ENCODE measurements at regions not wholly inside any gene's neighbourhood (a gene's known extent, or its start where the extent isn't known, plus 50 kb on each side); places are given as distances from the start of the nearest gene placed in this dataset.

- TF ChIP-seq CTCF (conservative IDR thresholded peaks at IDR 0.05), result no peak
- TF ChIP-seq ZFX (IDR thresholded peaks at IDR 0.05), result no peak
Observed at GRCh38 chrX:112424166-112424565, 255.6 kb downstream of the LHFPL1 start.
